MCF 10A (cell line): ENCODE measurements at regions not wholly inside any gene's neighbourhood (a gene's known extent, or its start where the extent isn't known, plus 50 kb on each side); places are given as distances from the start of the nearest gene placed in this dataset.

Experiments
- BruUV-seq: library from RNA; stranded (reverse); fragments of 400-500 nt; replicated peaks from 2 replicates; lab custom pipeline; 2021; lab: Mats Ljungman, UMichigan
- CTCF ChIA-PET: fragments of 300-600 bp; sonication (Branson Sonifier 250); formaldehyde crosslinking; extraction: SDS; loops from one replicate; lab custom pipeline; 2021; ENCODE audit warnings: antibody characterized with exemption, inconsistent platforms; lab: Yijun Ruan, JAX
- POLR2A ChIA-PET: fragments of 300-600, 350-650 bp; sonication (Branson Sonifier 250); formaldehyde crosslinking; extraction: SDS; loops from one replicate; lab custom pipeline; 2020; ENCODE audit warnings: antibody characterized with exemption, inconsistent platforms; lab: Yijun Ruan, JAX
- DNase-seq: peaks from one replicate; pipeline ENCODE4 v3.0.0-alpha.2; 2018; ENCODE audit not compliant: unreplicated experiment
- H3K27ac Mint-ChIP-seq: one replicate; pipeline ENCODE4 v1.8.0; 2022; ENCODE audit warnings: mild to moderate bottlenecking, low read depth, mixed read lengths; ENCODE audit not compliant: unreplicated experiment
- H3K27me3 Mint-ChIP-seq: one replicate; pipeline ENCODE4 v1.8.0; 2022; ENCODE audit warnings: mixed read lengths; ENCODE audit not compliant: insufficient read depth, unreplicated experiment
- H3K36me3 Mint-ChIP-seq: one replicate; pipeline ENCODE4 v1.8.0; 2022; ENCODE audit warnings: mild to moderate bottlenecking, moderate library complexity, mixed read lengths; ENCODE audit not compliant: insufficient read depth, unreplicated experiment
- H3K4me1 Mint-ChIP-seq: one replicate; pipeline ENCODE4 v1.8.0; 2022; ENCODE audit warnings: mixed read lengths; ENCODE audit not compliant: insufficient read depth, unreplicated experiment
- H3K4me3 Mint-ChIP-seq: one replicate; pipeline ENCODE4 v1.8.0; 2022; ENCODE audit warnings: mild to moderate bottlenecking, moderate library complexity, mixed read lengths; ENCODE audit not compliant: unreplicated experiment
- H3K9me3 Mint-ChIP-seq: one replicate; pipeline ENCODE4 v1.8.0; 2022; ENCODE audit warnings: mixed read lengths; ENCODE audit not compliant: unreplicated experiment
- CTCF ChIP-seq: fragments of 200-600 bp; IDR thresholded peaks from one replicate; pipeline ENCODE4 v1.8.0; 2022; ENCODE audit warnings: antibody characterized with exemption, mild to moderate bottlenecking; ENCODE audit not compliant: unreplicated experiment
- intact Hi-C: fragments of 100-400 bp; cut with micrococcal nuclease; formaldehyde crosslinking; loops from 2 replicates; pipeline ENCODE4 v1.14.1; 2022

GRCh38 chr9:12964271-12964670 is 189.5 kb downstream of the LURAP1L start:
- Mint-ChIP-seq H3K27me3 (no peaks in the 10 kb centered on the region), H3K36me3 (no peaks in the 10 kb centered on the region), H3K4me3 (no peak overlapping the region), H3K4me1 (peaks cover 8% of the 10 kb centered on the region), H3K27ac (no peak overlapping the region), H3K9me3 (no peaks in the 10 kb centered on the region)
- POLR2A ChIA-PET, result interaction anchor here (0.7 kb wide), 1 partner anchor 10 kb away, joined by 3 read pairs; no protein-coding TSS in a partner anchor
- intact Hi-C loops, result no loop called here
- BruUV-seq, result no TSS peak
- CTCF ChIA-PET, result interaction anchor here (0.6 kb wide), 1 partner anchor 12 kb away, joined by 4 read pairs; no protein-coding TSS in a partner anchor
- no peak for DNase-seq
- no peak for TF ChIP-seq CTCF

- CTCF ChIA-PET, result interaction anchor here (0.6 to 1.2 kb wide), 2 partner anchors 43 to 85 kb away, joined by 3 read pairs; no protein-coding TSS in a partner anchor
- H3K36me3 Mint-ChIP-seq, result no peaks in the 10 kb centered on the region
- no peaks in the 10 kb centered on the region for H3K9me3 Mint-ChIP-seq
- no peak for DNase-seq
- H3K27ac Mint-ChIP-seq, result no peak overlapping the region
- H3K4me1 Mint-ChIP-seq, result peaks cover 8% of the 10 kb centered on the region
- no peak for TF ChIP-seq CTCF
- BruUV-seq, result no TSS peak
- H3K4me3 Mint-ChIP-seq, result no peak overlapping the region
- POLR2A ChIA-PET, result no interaction called here
- H3K27me3 Mint-ChIP-seq, result no peaks in the 10 kb centered on the region
- intact Hi-C loops, result no loop called here
Measured at GRCh38 chr9:12965303-12965702, 190.5 kb downstream of the LURAP1L start.

GRCh38 chr9:12968093-12968492 is 193.3 kb downstream of the LURAP1L start:
- CTCF ChIA-PET, result no interaction called here
- H3K4me1 Mint-ChIP-seq, result peaks cover 6% of the 10 kb centered on the region
- H3K27ac Mint-ChIP-seq, result no peak overlapping the region

More at GRCh38 chr9:12968093-12968492, 193.3 kb downstream of the LURAP1L start:
- no peak for TF ChIP-seq CTCF
- no peaks in the 10 kb centered on the region for H3K36me3 Mint-ChIP-seq
- H3K27me3 Mint-ChIP-seq, result no peaks in the 10 kb centered on the region
- no peak for DNase-seq
- POLR2A ChIA-PET, result no interaction called here
- no peaks in the 10 kb centered on the region for H3K9me3 Mint-ChIP-seq
- no peak overlapping the region for H3K4me3 Mint-ChIP-seq
- BruUV-seq, result no TSS peak
- intact Hi-C loops, result no loop called here
